Central memory CD8-positive, alpha-beta T cell (primary cell): ENCODE measurements at regions not wholly inside any gene's neighbourhood (a gene's known extent, or its start where the extent isn't known, plus 50 kb on each side); places are given as distances from the start of the nearest gene placed in this dataset.

Experiments used
- ATAC-seq: fragments of 150-1000 bp; cut with Tn5 transposase; replicated peaks from 2 replicates; pipeline ENCODE4 v1.10.0; 2022; ENCODE audit warnings: mild to moderate bottlenecking, moderate FRiP score, moderate number of reproducible peaks; ENCODE audit not compliant: poor library complexity, severe bottlenecking; ENCODE audit errors: extremely low read depth
- DNase-seq, 2 donors: peaks; one replicate each; pipeline ENCODE4 v3.0.0; 2021; ENCODE audit warnings: low spot score in 2 of 2
- H3K27ac Mint-ChIP-seq: one replicate; pipeline ENCODE4 v1.8.0; 2022; ENCODE audit warnings: low read depth, mild to moderate bottlenecking, moderate library complexity, mixed read lengths
- H3K27me3 Mint-ChIP-seq: one replicate; pipeline ENCODE4 v1.8.0; 2022; ENCODE audit warnings: mixed read lengths
- H3K36me3 Mint-ChIP-seq: one replicate; pipeline ENCODE4 v1.8.0; 2022; ENCODE audit warnings: mild to moderate bottlenecking, moderate library complexity, mixed read lengths; ENCODE audit not compliant: insufficient read depth
- H3K4me1 Mint-ChIP-seq: one replicate; pipeline ENCODE4 v1.8.0; 2022; ENCODE audit warnings: mixed read lengths
- H3K4me3 Mint-ChIP-seq: one replicate; pipeline ENCODE4 v1.8.0; 2022; ENCODE audit warnings: mild to moderate bottlenecking, moderate library complexity, mixed read lengths
- H3K9me3 Mint-ChIP-seq: one replicate; pipeline ENCODE4 v1.8.0; 2022; ENCODE audit warnings: mixed read lengths

DNA sequence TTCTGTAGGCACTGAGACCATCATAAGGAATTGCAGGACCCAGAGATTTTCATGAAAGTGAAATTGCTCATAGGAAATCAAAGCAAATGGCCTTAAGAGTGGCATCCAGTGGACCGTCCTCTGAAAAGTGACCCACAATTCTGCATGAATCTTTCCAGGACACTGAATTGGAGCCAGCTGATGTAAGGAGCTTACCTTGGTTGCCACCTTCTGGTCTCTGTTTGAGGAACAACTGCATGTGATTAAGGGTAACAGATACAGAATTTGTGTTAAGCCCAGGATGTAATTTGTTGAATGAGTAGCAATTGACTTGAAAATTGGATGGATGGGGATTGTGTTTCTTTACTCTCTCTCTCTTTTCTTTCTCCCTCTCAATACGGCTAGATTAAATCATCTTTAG is 49.9 kb upstream of the GAS1 start:
- no peaks in the 10 kb centered on the region for H3K4me1 Mint-ChIP-seq
- H3K4me3 Mint-ChIP-seq: no peak overlapping the region
- no peaks in the 10 kb centered on the region for H3K9me3 Mint-ChIP-seq
- no peak overlapping the region for H3K27ac Mint-ChIP-seq
- no peaks in the 10 kb centered on the region for H3K36me3 Mint-ChIP-seq
- ATAC-seq: no peak
- DNase-seq: no peak
- H3K27me3 Mint-ChIP-seq: peaks cover 49% of the 10 kb centered on the region

DNA sequence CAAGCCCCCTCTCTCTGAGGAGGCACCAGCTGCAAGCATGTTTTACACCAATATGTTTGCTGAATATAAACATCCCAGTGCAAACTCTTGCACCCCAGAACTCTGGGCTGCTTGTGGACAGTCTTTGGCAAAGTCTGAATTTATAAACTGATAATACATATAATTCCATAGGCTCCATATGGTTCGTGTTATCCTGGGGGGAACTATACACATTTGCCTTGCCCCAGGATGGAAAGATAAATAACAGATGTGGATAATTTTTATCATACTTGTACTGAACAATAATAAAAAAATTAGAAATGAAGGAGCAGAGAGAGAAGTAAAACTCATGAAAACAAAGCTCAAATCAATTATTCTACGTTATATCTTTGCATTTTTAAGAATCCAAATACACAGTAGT is 50.6 kb upstream of the GAS1 start:
- no peaks in the 10 kb centered on the region for H3K36me3 Mint-ChIP-seq
- no peak for DNase-seq
- H3K9me3 Mint-ChIP-seq: no peaks in the 10 kb centered on the region
- no peak for ATAC-seq
- H3K4me1 Mint-ChIP-seq: no peaks in the 10 kb centered on the region
- no peak overlapping the region for H3K4me3 Mint-ChIP-seq
- H3K27ac Mint-ChIP-seq: no peak overlapping the region
- H3K27me3 Mint-ChIP-seq: peaks cover 49% of the 10 kb centered on the region

- H3K4me1 Mint-ChIP-seq: no peaks in the 10 kb centered on the region
- H3K27me3 Mint-ChIP-seq: peaks cover 61% of the 10 kb centered on the region
- peaks cover 3% of the 10 kb centered on the region for H3K36me3 Mint-ChIP-seq
- no peaks in the 10 kb centered on the region for H3K9me3 Mint-ChIP-seq
- DNase-seq: no peak
- ATAC-seq: no peak
- H3K27ac Mint-ChIP-seq: no peak overlapping the region
- H3K4me3 Mint-ChIP-seq: no peak overlapping the region
Measured at GRCh38 chr9:87002517-87002916, 55.2 kb upstream of the GAS1 start.

DNA sequence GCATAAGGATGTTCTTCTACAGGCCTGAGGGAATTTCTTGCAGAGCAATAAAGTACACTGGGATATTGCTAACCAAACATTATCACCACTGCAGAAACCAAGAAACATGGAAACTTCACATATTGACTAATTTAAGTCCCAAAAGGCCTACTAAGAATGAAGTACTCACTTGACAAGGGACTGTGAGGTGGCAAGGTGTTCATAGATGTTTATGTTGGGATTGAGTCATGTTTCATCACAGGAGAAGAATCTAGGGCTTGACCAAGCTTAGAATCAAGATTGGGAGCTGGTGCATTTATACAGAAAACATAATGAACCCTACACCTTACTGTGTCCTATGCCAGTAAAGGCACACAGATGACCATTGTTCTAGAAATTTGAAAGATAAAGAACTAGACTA is 56.7 kb upstream of the GAS1 start:
- H3K27me3 Mint-ChIP-seq: peaks cover 60% of the 10 kb centered on the region
- peaks cover 3% of the 10 kb centered on the region for H3K36me3 Mint-ChIP-seq
- no peak overlapping the region for H3K4me3 Mint-ChIP-seq
- H3K9me3 Mint-ChIP-seq: no peaks in the 10 kb centered on the region
- no peak overlapping the region for H3K27ac Mint-ChIP-seq
- ATAC-seq (no peak), DNase-seq (no peak)
- no peaks in the 10 kb centered on the region for H3K4me1 Mint-ChIP-seq

- ATAC-seq (no peak), DNase-seq (no peak)
- H3K36me3 Mint-ChIP-seq: peaks cover 3% of the 10 kb centered on the region
- no peaks in the 10 kb centered on the region for H3K9me3 Mint-ChIP-seq
- H3K4me3 Mint-ChIP-seq: no peak overlapping the region
- H3K4me1 Mint-ChIP-seq: no peaks in the 10 kb centered on the region
- peaks cover 70% of the 10 kb centered on the region for H3K27me3 Mint-ChIP-seq
- H3K27ac Mint-ChIP-seq: no peak overlapping the region
Measured at GRCh38 chr9:87006956-87007355, 59.6 kb upstream of the GAS1 start.

- no peaks in the 10 kb centered on the region for H3K9me3 Mint-ChIP-seq
- DNase-seq: no peak
- no peak for ATAC-seq
- peaks cover 62% of the 10 kb centered on the region for H3K27me3 Mint-ChIP-seq
- H3K27ac Mint-ChIP-seq: no peak overlapping the region
- H3K4me3 Mint-ChIP-seq: no peak overlapping the region
- H3K4me1 Mint-ChIP-seq: no peaks in the 10 kb centered on the region
- peaks cover 3% of the 10 kb centered on the region for H3K36me3 Mint-ChIP-seq
Measured at GRCh38 chr9:87007711-87008366, 60.5 kb upstream of the GAS1 start.

GRCh38 chr9:87008667-87009066 is 61.4 kb upstream of the GAS1 start:
- H3K4me1 Mint-ChIP-seq: no peaks in the 10 kb centered on the region
- DNase-seq: no peak
- no peak for ATAC-seq
- H3K36me3 Mint-ChIP-seq: no peaks in the 10 kb centered on the region
- H3K27ac Mint-ChIP-seq: no peak overlapping the region
- peaks cover 53% of the 10 kb centered on the region for H3K27me3 Mint-ChIP-seq
- no peaks in the 10 kb centered on the region for H3K9me3 Mint-ChIP-seq
- no peak overlapping the region for H3K4me3 Mint-ChIP-seq

DNA sequence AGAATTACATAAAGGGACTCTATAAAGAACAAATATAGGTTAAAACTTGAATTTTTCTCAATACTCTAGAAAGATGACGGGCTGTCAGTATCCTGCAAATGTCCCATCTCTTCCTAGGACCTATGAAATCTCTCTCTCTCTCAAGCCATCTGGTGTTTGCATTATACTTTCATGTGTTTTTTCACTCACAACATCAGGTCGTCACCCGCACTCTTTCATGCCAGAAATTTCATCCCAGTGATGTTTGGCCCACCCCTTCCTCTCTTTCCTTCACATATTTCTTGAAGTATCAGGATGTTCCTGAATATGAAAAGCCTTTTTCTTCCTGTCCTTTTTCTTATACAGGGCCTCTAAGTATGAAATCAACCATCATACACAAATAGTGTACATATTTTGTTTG is 63.3 kb upstream of the GAS1 start:
- no peak for ATAC-seq
- Mint-ChIP-seq H3K27ac (no peak overlapping the region), H3K27me3 (peaks cover 48% of the 10 kb centered on the region), H3K4me3 (no peak overlapping the region), H3K9me3 (no peaks in the 10 kb centered on the region), H3K4me1 (no peaks in the 10 kb centered on the region), H3K36me3 (no peaks in the 10 kb centered on the region)
- DNase-seq: no peak

- no peak overlapping the region for H3K4me3 Mint-ChIP-seq
- no peak for ATAC-seq
- no peak overlapping the region for H3K27ac Mint-ChIP-seq
Measured at GRCh38 chr9:87011551-87011950, 64.2 kb upstream of the GAS1 start.

DNA sequence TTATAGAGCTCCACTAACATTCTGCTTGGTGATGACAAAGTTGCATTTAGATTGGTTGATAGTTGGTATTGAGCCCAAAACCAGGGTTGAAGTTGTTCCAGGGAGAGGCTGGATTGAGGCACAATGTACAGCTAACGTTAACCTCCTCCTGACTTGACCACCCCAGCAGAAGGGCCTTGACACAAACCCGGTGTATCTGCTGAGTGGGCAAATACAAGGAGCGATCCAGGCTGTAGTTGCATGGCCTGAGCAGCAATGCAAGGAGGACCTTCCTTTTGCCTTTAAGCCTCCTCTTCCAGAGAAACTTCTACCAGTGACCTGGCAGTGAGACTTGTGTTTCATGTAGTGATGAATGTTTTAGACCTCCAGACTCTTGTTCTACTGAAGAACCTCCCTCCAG is 66.2 kb upstream of the GAS1 start:
- Mint-ChIP-seq H3K27ac (no peak overlapping the region), H3K4me1 (no peaks in the 10 kb centered on the region), H3K27me3 (peaks cover 33% of the 10 kb centered on the region), H3K4me3 (no peak overlapping the region), H3K36me3 (no peaks in the 10 kb centered on the region), H3K9me3 (no peaks in the 10 kb centered on the region)
- DNase-seq: no peak
- ATAC-seq: no peak

More at GRCh38 chr9:87011551-87011950, 64.2 kb upstream of the GAS1 start:
- no peaks in the 10 kb centered on the region for H3K9me3 Mint-ChIP-seq
- no peak for DNase-seq
- peaks cover 41% of the 10 kb centered on the region for H3K27me3 Mint-ChIP-seq
- no peaks in the 10 kb centered on the region for H3K36me3 Mint-ChIP-seq
- H3K4me1 Mint-ChIP-seq: no peaks in the 10 kb centered on the region

DNA sequence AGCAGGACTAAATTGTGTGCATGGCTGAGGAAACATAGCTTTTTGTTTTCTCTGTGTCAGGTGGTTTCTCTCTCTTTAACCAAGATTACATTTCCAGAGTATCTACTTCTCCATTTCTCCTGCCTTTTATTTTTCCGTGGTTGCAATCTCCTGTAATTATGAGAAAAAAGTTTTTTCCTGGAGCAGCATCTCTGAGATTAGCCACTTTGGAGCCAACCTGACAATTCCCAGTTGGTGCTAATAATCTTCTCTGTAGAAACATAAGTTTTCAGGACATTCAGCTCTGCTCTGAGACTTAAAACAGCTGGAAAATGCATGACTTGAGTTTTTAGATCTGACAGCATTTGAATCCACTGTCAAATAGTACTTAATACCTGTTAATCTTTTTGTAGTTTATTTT is 67.1 kb upstream of the GAS1 start:
- no peak for DNase-seq
- Mint-ChIP-seq H3K4me3 (no peak overlapping the region), H3K9me3 (no peaks in the 10 kb centered on the region), H3K27ac (no peak overlapping the region), H3K27me3 (peaks cover 33% of the 10 kb centered on the region), H3K4me1 (no peaks in the 10 kb centered on the region), H3K36me3 (no peaks in the 10 kb centered on the region)
- ATAC-seq: no peak

GRCh38 chr9:87016681-87017080 is 69.4 kb upstream of the GAS1 start:
- no peak overlapping the region for H3K27ac Mint-ChIP-seq

DNA sequence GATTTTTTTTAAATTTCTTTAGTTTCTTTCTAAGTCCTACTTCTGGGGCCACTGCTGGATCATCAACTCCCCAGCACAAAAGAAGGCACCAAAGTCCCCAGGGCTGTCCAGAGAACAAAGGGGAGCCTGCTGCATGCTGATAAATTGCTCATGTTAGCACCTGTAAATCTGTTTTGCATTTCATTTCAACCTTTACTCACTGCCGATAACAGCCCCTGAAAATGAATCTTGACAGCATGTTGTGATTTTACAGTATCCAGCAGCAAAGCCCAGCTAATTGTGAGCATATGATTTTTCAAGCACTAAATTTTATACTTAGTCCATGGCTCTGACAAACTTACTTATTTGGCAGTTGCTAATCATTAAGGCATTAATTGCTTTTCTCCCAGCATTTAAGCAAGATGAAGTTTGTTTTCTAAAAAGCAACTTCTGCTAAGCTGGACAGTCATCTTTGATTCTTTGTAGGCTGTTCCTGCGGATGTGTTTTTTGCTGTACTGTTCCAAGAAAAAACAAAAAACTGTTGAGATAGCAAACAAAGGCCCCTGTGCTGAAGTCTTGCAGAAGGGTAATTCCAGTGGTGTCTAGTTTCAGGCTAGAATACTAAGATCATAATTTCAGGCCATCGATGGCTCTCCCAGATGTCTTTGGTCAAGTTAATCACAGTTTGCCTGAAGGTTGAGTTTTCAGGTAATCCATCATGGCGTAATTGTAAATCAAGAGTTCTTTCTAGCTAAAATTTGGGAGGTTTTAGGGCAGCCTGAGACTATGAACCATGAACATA is 73.1 kb upstream of the GAS1 start:
- peaks cover 2% of the 10 kb centered on the region for H3K36me3 Mint-ChIP-seq
- ATAC-seq: no peak
- peaks cover 36% of the 10 kb centered on the region for H3K27me3 Mint-ChIP-seq
- no peaks in the 10 kb centered on the region for H3K9me3 Mint-ChIP-seq
- H3K4me1 Mint-ChIP-seq: no peaks in the 10 kb centered on the region
- no peak overlapping the region for H3K27ac Mint-ChIP-seq
- no peak for DNase-seq
- no peak overlapping the region for H3K4me3 Mint-ChIP-seq

More at GRCh38 chr9:87016681-87017080, 69.4 kb upstream of the GAS1 start:
- DNase-seq (no peak), ATAC-seq (no peak)
- no peaks in the 10 kb centered on the region for H3K4me1 Mint-ChIP-seq
- H3K9me3 Mint-ChIP-seq: no peaks in the 10 kb centered on the region
- H3K36me3 Mint-ChIP-seq: peaks cover 2% of the 10 kb centered on the region
- no peak overlapping the region for H3K4me3 Mint-ChIP-seq
- peaks cover 24% of the 10 kb centered on the region for H3K27me3 Mint-ChIP-seq
